GM12872 (cell line): ENCODE measurements at regions not wholly inside any gene's neighbourhood (a gene's known extent, or its start where the extent isn't known, plus 50 kb on each side); places are given as distances from the start of the nearest gene placed in this dataset.

ENCODE experiments used
- CTCF ChIP-seq: IDR thresholded peaks from 3 replicates; pipeline ENCODE4 v1.5.1; 2011; ENCODE audit warnings: low read depth, mild to moderate bottlenecking, low read length, moderate library complexity; ENCODE audit not compliant: insufficient read depth

GRCh38 chr2:8219631-8220355, 462.1 kb upstream of the ID2 start:
- TF ChIP-seq CTCF = no peak

DNA sequence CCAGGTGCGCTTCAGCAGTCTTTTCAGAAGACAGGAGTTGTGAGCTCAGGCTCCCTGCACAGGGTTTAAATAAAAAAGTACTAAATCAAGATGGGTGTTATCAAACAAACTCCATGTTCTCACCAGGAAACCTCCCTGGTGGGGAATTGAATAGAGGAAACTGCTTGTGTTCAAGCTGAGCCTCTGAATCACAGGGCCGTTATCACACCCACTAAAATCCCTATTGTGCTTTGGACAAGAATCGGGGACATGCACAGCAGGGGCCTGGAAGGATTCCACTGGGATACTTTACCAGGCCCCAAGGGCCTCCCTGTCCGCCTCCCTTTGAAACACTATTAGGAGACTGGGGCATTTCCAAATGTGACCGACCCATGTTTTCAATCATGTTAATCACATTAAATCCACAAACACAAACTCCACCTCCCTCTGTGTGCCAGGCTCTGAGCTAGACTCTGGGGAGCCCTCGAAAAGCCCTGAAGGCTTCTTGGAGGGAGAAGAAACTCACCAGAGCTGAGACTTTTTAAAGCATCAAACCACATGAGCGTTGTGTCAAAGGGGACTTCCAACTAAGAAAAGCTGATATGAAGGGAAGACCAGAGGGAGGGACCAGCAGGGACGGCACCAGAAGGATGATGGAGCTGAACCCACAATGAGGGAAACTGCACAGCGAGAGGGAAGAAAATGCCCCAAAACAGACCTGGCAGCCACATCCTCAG, 458.7 kb upstream of the ID2 start:
- no peak for TF ChIP-seq CTCF

DNA sequence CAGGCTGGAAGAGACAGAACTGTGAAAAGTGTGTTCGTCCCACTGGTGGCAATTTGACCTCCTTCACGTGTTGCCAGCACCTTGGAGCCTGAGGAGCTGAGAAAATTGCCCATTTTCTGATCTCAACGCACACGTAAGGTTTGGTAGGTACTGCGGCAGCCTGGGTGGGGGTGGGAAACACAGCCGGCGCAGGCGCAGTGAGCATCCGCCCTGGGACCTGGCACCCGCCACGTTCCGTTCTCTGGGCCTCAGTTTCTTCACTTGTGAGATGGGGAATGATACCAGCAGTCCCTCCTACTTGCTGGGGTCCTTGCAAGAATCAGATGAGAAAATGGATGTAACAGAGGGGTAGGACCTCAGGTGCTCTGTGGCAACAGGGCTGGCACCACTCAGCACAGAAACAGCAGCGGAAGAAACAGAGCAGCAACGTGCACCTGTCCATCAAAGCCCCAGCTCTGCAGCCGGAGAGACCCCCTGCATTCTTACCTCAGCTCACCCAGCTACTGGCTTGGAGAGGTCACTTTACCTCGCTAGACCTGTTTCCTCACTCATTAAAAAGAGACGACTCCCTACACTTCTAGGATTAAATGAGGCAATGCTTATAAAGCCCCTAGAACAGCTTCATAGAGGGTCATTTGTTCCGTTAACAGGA, 458.0 kb upstream of the ID2 start:
- TF ChIP-seq CTCF = no peak

DNA sequence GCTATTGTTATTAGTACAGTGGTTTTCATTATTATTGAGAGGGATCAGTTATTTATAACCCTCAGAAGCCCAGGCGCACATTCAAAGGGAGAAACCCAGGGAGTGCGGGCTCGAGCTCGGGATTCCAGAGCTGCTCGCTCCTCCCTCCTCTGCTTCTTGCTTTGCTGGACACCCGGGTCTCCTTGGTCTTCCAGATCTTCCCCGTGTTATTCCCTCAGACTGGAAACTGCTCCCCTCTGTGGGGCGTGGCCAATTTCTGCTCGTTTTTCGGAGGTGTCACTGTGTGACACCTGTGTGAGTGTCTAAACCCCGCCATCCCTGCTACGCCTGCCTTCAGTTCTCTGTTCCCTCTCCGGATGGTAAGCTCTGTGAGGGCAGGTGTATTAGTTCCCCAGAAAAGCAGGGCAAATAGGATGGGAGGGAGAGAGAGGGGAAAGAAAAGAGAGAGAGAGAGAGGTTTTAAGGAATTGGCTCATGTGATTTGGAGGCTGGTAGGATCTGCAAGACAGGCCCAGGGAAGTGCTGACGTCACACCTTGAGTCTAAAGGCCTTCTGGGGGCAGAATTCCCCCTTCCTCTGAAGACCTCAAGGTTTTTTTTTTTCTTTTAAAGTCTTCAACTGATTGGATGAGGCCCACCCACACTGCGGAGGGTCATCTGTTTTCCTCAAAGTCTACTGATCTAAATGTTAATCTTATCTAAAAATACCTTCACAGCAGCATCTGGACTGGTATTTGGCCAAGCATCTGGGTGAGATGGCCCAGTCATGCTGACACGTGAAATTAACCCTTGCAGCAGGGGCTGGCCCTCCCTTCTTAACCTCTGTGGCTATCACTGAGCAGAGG, 457.3 kb upstream of the ID2 start:
- no peak for TF ChIP-seq CTCF

- no peak for TF ChIP-seq CTCF
Observed at GRCh38 chr2:8225266-8225665, 456.6 kb upstream of the ID2 start.

- no peak for TF ChIP-seq CTCF
Observed at GRCh38 chr2:8225798-8226197, 456.1 kb upstream of the ID2 start.

GRCh38 chr2:8229546-8229986, 452.3 kb upstream of the ID2 start:
- 0 out of 3 replicates have a peak, but pooled peaks have one; percentile 6 for TF ChIP-seq CTCF
